Astrocyte of the cerebellum (primary cell): ENCODE measurements at regions not wholly inside any gene's neighbourhood (a gene's known extent, or its start where the extent isn't known, plus 50 kb on each side); places are given as distances from the start of the nearest gene placed in this dataset.

ENCODE experiments used
- DNase-seq: peaks from one replicate; pipeline ENCODE4 v3.0.0-alpha.2; 2011; ENCODE audit warnings: low read depth
- H3K4me3 ChIP-seq: 2 replicates; pipeline ENCODE4 v1.5.1; 2011; ENCODE audit warnings: mild to moderate bottlenecking, low read depth, low read length, moderate library complexity
- CTCF ChIP-seq: IDR thresholded peaks from 2 replicates; pipeline ENCODE4 v1.5.1; 2012; ENCODE audit warnings: low read length, low read depth, moderate library complexity, mild to moderate bottlenecking; ENCODE audit errors: missing control alignments
- in situ Hi-C: cut with HindIII; loops from 2 replicates; pipeline ENCODE4 v1.10.0; 2017; ENCODE audit warnings: low sequenced_read_pairs

DNA sequence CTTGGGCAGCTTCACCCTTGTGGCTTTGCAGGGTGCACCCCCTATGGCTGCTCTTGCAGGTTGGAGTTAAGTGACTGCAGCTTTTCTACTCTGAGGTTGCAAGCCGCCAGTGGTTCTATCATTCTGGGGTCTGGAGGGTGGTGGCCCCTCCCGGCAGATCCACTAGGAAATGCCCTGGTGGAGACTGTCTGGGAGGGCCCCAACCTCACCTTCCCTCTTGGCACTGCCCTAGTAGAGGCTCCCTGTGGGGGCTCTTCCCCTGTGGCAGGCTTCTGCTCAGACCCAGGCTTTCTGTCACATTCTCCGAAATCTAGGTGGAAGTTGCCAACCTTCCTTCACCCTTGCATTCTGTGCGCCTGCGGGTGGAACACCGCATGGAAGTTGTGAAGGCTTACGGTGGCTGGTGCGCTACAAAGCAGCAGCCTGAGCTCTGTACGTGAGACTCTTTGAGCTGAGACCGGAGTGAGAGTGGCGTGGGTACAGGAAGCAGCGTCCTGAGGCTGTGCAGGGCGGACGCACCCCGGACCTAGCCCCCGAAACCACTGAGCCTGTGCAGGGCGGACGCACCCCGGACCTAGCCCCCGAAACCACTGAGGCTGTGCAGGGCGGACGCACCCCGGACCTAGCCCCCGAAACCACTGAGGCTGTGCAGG lies 626.7 kb upstream of the FRG1 start:
- no peak for DNase-seq
- H3K4me3 ChIP-seq, result no peak overlapping the region
- in situ Hi-C loops, result no loop called here
- no peak for TF ChIP-seq CTCF

DNA sequence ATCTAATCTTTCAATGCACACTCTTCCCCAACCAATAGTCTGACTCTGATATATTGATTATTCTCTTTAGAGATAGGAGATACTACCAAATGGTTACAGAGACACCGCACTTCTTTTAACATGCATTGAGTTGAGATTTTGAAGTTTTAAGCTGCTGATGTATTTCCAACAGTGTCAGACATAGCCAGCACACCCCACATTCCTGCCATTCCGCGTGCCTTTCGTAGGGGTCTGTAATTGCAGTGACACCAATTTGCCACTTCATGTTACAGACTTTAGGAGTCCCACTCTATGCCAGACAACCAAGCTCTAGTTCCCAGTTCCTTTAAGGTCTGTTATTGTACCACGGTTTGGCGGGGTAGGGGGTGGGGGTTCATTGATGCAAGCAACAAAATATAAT lies 618.2 kb upstream of the FRG1 start:
- H3K4me3 ChIP-seq, result no peak overlapping the region
- no peak for DNase-seq
- no peak for TF ChIP-seq CTCF
- in situ Hi-C loops, result no loop called here

DNA sequence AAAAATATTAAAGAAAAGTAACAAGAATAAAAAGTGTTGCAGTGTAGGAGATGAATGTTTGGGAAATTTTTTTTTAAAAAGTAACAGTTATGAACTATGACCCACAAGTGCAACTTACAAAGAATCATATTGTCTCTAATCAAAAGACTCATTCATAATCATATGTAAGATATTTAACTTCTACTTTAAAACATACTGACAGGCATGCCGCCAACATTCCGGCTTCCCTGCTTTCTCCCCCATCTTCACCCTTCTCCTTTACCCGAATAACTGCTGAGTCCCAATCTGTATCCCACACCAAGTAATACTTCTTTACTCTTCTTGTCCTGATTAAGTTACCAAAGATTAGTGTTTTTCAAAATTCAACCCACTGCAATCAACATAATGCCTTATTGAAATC lies 598.8 kb upstream of the FRG1 start:
- in situ Hi-C loops, result no loop called here
- no peak for TF ChIP-seq CTCF
- no peak overlapping the region for H3K4me3 ChIP-seq
- DNase-seq, result no peak

DNA sequence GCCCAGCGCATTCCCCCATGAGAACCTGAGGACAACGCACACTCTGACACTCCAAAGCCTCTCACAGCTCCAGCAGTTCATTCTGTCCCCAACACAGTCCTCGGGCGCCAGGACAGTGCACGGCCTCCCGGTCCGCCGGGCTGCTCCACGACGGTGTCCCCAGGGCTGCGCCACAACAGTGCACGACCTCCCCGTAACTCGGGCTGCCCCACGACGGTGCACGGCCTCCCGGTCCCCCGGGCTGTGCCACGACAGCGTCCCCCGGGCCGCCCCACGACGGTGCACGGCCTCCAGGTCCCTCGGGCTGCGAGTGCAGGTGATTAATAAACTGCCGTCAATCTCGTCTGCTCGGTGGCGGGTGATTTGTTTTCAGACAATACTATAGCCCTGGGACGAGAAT lies 585.1 kb upstream of the FRG1 start:
- no peak for TF ChIP-seq CTCF
- H3K4me3 ChIP-seq, result no peak overlapping the region
- in situ Hi-C loops, result no loop called here
- DNase-seq, result no peak

GRCh38 chr4:189362364-189362763 lies 578.3 kb upstream of the FRG1 start:
- DNase-seq, result no peak
- no peak for TF ChIP-seq CTCF
- in situ Hi-C loops, result no loop called here
- no peak overlapping the region for H3K4me3 ChIP-seq

DNA sequence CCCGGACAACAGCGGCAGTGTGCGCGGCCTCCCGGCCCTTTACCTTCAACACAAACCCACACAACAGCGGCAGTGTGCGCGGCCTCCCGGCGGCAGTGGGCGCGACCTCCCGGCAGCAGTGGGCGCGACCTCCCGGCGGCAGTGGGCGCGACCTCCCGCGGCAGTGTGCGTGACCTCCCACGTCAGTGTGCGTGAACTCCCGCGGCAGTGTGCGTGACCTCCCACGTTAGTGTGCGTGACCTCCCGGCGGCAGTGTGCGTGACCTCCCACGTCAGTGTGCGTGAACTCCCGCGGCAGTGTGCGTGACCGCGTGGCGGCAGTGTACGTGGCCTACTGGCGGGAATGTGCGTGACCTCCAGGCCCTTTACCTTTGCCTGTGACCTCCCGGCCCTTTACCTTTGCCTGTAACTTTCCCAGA lies 576.6 kb upstream of the FRG1 start:
- DNase-seq, result no peak
- TF ChIP-seq CTCF, result no peak
- in situ Hi-C loops, result no loop called here
- H3K4me3 ChIP-seq, result no peak overlapping the region
